Activated T-helper 2 cell treated with anti-CD3 and anti-CD28 coated beads, Interferon-gamma antibody, Interleukin-2, Interleukin-4, amounts not matched to agents 10 μg/mL and 5 μg/mL and 100 μg/mL, durations not matched to agents 14 hours and 24 hours and 36 hours (primary cell): ENCODE measurements at regions not wholly inside any gene's neighbourhood (a gene's known extent, or its start where the extent isn't known, plus 50 kb on each side); places are given as distances from the start of the nearest gene placed in this dataset.

Experiments used
- DNase-seq: peaks from one replicate; pipeline ENCODE4 v3.0.0; 2021; ENCODE audit warnings: low spot score
- H3K27ac Mint-ChIP-seq: one replicate; pipeline ENCODE4 v1.8.0; 2021; ENCODE audit warnings: mixed read lengths
- H3K27me3 Mint-ChIP-seq: one replicate; pipeline ENCODE4 v1.8.0; 2021; ENCODE audit warnings: low read depth, mixed read lengths
- H3K36me3 Mint-ChIP-seq: one replicate; pipeline ENCODE4 v1.8.0; 2021; ENCODE audit warnings: low read depth, mixed read lengths
- H3K4me1 Mint-ChIP-seq: one replicate; pipeline ENCODE4 v1.8.0; 2021; ENCODE audit warnings: low read depth, mixed read lengths
- H3K4me3 Mint-ChIP-seq: one replicate; pipeline ENCODE4 v1.8.0; 2021; ENCODE audit warnings: low read depth, mild to moderate bottlenecking, moderate library complexity, mixed read lengths
- H3K9me3 Mint-ChIP-seq: one replicate; pipeline ENCODE4 v1.8.0; 2021; ENCODE audit warnings: mixed read lengths
- intact Hi-C: fragments of 100-400 bp; cut with micrococcal nuclease; formaldehyde crosslinking; loops from one replicate; pipeline ENCODE4 v1.15.1; 2023

- Mint-ChIP-seq H3K27ac (no peak overlapping the region), H3K9me3 (no peaks in the 10 kb centered on the region), H3K4me1 (no peaks in the 10 kb centered on the region), H3K36me3 (no peaks in the 10 kb centered on the region), H3K4me3 (no peak overlapping the region), H3K27me3 (peaks cover 10% of the 10 kb centered on the region)
- no peak for DNase-seq
- intact Hi-C loops = no loop called here
Observed at GRCh38 chr7:142593106-142593505, 156.2 kb upstream of the PRSS1 start.

- peaks cover 3% of the 10 kb centered on the region for H3K4me1 Mint-ChIP-seq
- intact Hi-C loops = no loop called here
- no peak for DNase-seq
- peaks cover 10% of the 10 kb centered on the region for H3K27me3 Mint-ChIP-seq
- H3K36me3 Mint-ChIP-seq = no peaks in the 10 kb centered on the region
- no peak overlapping the region for H3K4me3 Mint-ChIP-seq
- no peak overlapping the region for H3K27ac Mint-ChIP-seq
- H3K9me3 Mint-ChIP-seq = no peaks in the 10 kb centered on the region
Observed at GRCh38 chr7:142592664-142593063, 156.6 kb upstream of the PRSS1 start.

- Mint-ChIP-seq H3K27ac (no peak overlapping the region), H3K4me1 (peaks cover 5% of the 10 kb centered on the region), H3K4me3 (no peak overlapping the region), H3K9me3 (no peaks in the 10 kb centered on the region), H3K36me3 (no peaks in the 10 kb centered on the region), H3K27me3 (peaks cover 10% of the 10 kb centered on the region)
- no peak for DNase-seq
- intact Hi-C loops = no loop called here
Observed at GRCh38 chr7:142592231-142592630, 157.0 kb upstream of the PRSS1 start.

- peaks cover 5% of the 10 kb centered on the region for H3K27me3 Mint-ChIP-seq
- no peak overlapping the region for H3K27ac Mint-ChIP-seq
- H3K4me1 Mint-ChIP-seq = peaks cover 12% of the 10 kb centered on the region
- no peaks in the 10 kb centered on the region for H3K9me3 Mint-ChIP-seq
- no peaks in the 10 kb centered on the region for H3K36me3 Mint-ChIP-seq
- intact Hi-C loops = no loop called here
- no peak for DNase-seq
- no peak overlapping the region for H3K4me3 Mint-ChIP-seq
Observed at GRCh38 chr7:142590830-142591457, 158.3 kb upstream of the PRSS1 start.

- intact Hi-C loops = no loop called here
- H3K4me3 Mint-ChIP-seq = no peak overlapping the region
- no peaks in the 10 kb centered on the region for H3K9me3 Mint-ChIP-seq
- H3K36me3 Mint-ChIP-seq = no peaks in the 10 kb centered on the region
- no peak overlapping the region for H3K27ac Mint-ChIP-seq
- DNase-seq = no peak
- H3K4me1 Mint-ChIP-seq = peaks cover 12% of the 10 kb centered on the region
- peaks cover 2% of the 10 kb centered on the region for H3K27me3 Mint-ChIP-seq
Observed at GRCh38 chr7:142590077-142590476, 159.2 kb upstream of the PRSS1 start.

- Mint-ChIP-seq H3K4me1 (peaks cover 22% of the 10 kb centered on the region), H3K27me3 (no peaks in the 10 kb centered on the region), H3K36me3 (no peaks in the 10 kb centered on the region), H3K9me3 (no peaks in the 10 kb centered on the region), H3K27ac (no peak overlapping the region), H3K4me3 (no peak overlapping the region)
- DNase-seq = no peak
- intact Hi-C loops = loop anchor here (1.0 kb wide), 1 partner anchor 29 kb away; no protein-coding TSS in a partner anchor
Observed at GRCh38 chr7:142587578-142588191, 161.6 kb upstream of the PRSS1 start.

GRCh38 chr7:142586611-142587010 lies 162.7 kb upstream of the PRSS1 start:
- DNase-seq = no peak
- Mint-ChIP-seq H3K27ac (no peak overlapping the region), H3K4me1 (peaks cover 28% of the 10 kb centered on the region), H3K27me3 (no peaks in the 10 kb centered on the region), H3K4me3 (no peak overlapping the region), H3K9me3 (no peaks in the 10 kb centered on the region), H3K36me3 (no peaks in the 10 kb centered on the region)
- intact Hi-C loops = loop anchor here (1.0 kb wide), 1 partner anchor 28 kb away; no protein-coding TSS in a partner anchor

GRCh38 chr7:142585425-142585824 lies 163.8 kb upstream of the PRSS1 start:
- no peaks in the 10 kb centered on the region for H3K9me3 Mint-ChIP-seq
- H3K4me1 Mint-ChIP-seq = peaks cover 35% of the 10 kb centered on the region
- DNase-seq = no peak
- H3K4me3 Mint-ChIP-seq = no peak overlapping the region
- H3K27me3 Mint-ChIP-seq = no peaks in the 10 kb centered on the region
- no peak overlapping the region for H3K27ac Mint-ChIP-seq
- H3K36me3 Mint-ChIP-seq = no peaks in the 10 kb centered on the region
- intact Hi-C loops = no loop called here

- Mint-ChIP-seq H3K9me3 (no peaks in the 10 kb centered on the region), H3K36me3 (no peaks in the 10 kb centered on the region), H3K27ac (no peak overlapping the region), H3K4me1 (peaks cover 42% of the 10 kb centered on the region), H3K27me3 (no peaks in the 10 kb centered on the region), H3K4me3 (no peak overlapping the region)
- no peak for DNase-seq
- intact Hi-C loops = no loop called here
Observed at GRCh38 chr7:142584765-142585164, 164.5 kb upstream of the PRSS1 start.

GRCh38 chr7:142583446-142583845 lies 165.8 kb upstream of the PRSS1 start:
- H3K4me3 Mint-ChIP-seq = no peak overlapping the region
- peaks cover 48% of the 10 kb centered on the region for H3K4me1 Mint-ChIP-seq
- no peaks in the 10 kb centered on the region for H3K27me3 Mint-ChIP-seq
- H3K36me3 Mint-ChIP-seq = no peaks in the 10 kb centered on the region
- intact Hi-C loops = loop anchor here (1.0 kb wide), 1 partner anchor 48 kb away; no protein-coding TSS in a partner anchor
- no peaks in the 10 kb centered on the region for H3K9me3 Mint-ChIP-seq
- peak overlapping the region; percentile 65 for H3K27ac Mint-ChIP-seq
- DNase-seq = peak; percentile 13

GRCh38 chr7:142582351-142582750 lies 166.9 kb upstream of the PRSS1 start:
- intact Hi-C loops = no loop called here
- Mint-ChIP-seq H3K27ac (no peak overlapping the region), H3K4me3 (no peak overlapping the region), H3K4me1 (peaks cover 45% of the 10 kb centered on the region), H3K9me3 (no peaks in the 10 kb centered on the region), H3K27me3 (no peaks in the 10 kb centered on the region), H3K36me3 (no peaks in the 10 kb centered on the region)
- DNase-seq = no peak

- peaks cover 37% of the 10 kb centered on the region for H3K4me1 Mint-ChIP-seq
- no peaks in the 10 kb centered on the region for H3K9me3 Mint-ChIP-seq
- no peaks in the 10 kb centered on the region for H3K36me3 Mint-ChIP-seq
- peak overlapping the region; percentile 10 for H3K4me3 Mint-ChIP-seq
- DNase-seq = peak; percentile 17
- intact Hi-C loops = no loop called here
- H3K27ac Mint-ChIP-seq = peak overlapping the region; percentile 61
- H3K27me3 Mint-ChIP-seq = no peaks in the 10 kb centered on the region
Observed at GRCh38 chr7:142581341-142581740, 167.9 kb upstream of the PRSS1 start.

- intact Hi-C loops = no loop called here
- DNase-seq = no peak
- Mint-ChIP-seq H3K9me3 (no peaks in the 10 kb centered on the region), H3K36me3 (no peaks in the 10 kb centered on the region), H3K27ac (peak overlapping the region; percentile 57), H3K27me3 (no peaks in the 10 kb centered on the region), H3K4me1 (peaks cover 35% of the 10 kb centered on the region), H3K4me3 (peak overlapping the region; percentile 10)
Observed at GRCh38 chr7:142579946-142580345, 169.3 kb upstream of the PRSS1 start.
